Suprapubic skin (tissue), 4 donors: ENCODE measurements at regions not wholly inside any gene's neighbourhood (a gene's known extent, or its start where the extent isn't known, plus 50 kb on each side); places are given as distances from the start of the nearest gene placed in this dataset.

Source experiments
- CTCF ChIP-seq, 2 donors: fragments of 200-600 bp in 1 of 2; fragments of 450-650 bp in 1 of 2; sonication (generic) in 1 of 2; IDR thresholded peaks; one replicate each; pipeline ENCODE4 v1.5.1; 2016 to 2019; ENCODE audit warnings: antibody characterized with exemption in 2 of 2, mild to moderate bottlenecking in 1 of 2, moderate library complexity in 1 of 2
- EP300 ChIP-seq: sonication (generic); formaldehyde crosslinking; IDR thresholded peaks from one replicate; pipeline ENCODE4 v1.6.1; 2017; ENCODE audit warnings: antibody characterized with exemption
- POLR2A ChIP-seq, 2 donors: fragments of 450-650 bp; IDR thresholded peaks; one replicate each; pipeline ENCODE4 v1.6.1; 2017; ENCODE audit warnings: antibody characterized with exemption in 2 of 2, mild to moderate bottlenecking in 2 of 2, moderate library complexity in 2 of 2
- POLR2AphosphoS5 ChIP-seq, 3 donors: sonication (generic); formaldehyde crosslinking; IDR thresholded peaks; one replicate each; pipeline ENCODE4 v1.6.1; 2017; ENCODE audit warnings: antibody characterized with exemption in 3 of 3

- TF ChIP-seq CTCF (IDR thresholded peaks at IDR 0.05) (no peak), POLR2A (IDR thresholded peaks at IDR 0.05) (no peak), POLR2AphosphoS5 (IDR thresholded peaks at IDR 0.05) (no peak), EP300 (no peak)
Measured at GRCh38 chr6:55981660-55982059, 106.3 kb upstream of the BMP5 start.
